ENCODE measurements at regions not wholly inside any gene's neighbourhood (a gene's known extent, or its start where the extent isn't known, plus 50 kb on each side); places are given as distances from the start of the nearest gene placed in this dataset.

DNA sequence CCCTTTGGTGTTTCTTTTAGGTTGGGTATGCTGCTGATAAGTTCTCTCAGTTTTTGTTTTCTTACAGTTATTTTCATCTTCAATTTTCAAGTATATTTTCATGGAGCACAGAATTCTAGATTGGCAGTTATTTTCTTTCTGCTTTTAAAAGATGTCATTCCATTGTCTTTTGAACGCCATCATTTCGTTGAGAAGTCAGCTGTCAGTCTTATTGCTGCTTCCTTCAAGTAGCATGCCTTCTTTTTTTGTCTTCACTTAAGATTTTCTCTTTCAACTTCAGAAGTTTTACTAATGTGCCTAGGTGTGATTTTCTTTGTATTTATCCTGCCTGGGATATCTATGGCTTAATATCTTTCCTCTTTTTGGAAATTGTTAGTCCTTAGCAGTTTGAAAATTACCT, 262.2 kb upstream of the PMFBP1 start:
- TF ChIP-seq, protein P1, sequence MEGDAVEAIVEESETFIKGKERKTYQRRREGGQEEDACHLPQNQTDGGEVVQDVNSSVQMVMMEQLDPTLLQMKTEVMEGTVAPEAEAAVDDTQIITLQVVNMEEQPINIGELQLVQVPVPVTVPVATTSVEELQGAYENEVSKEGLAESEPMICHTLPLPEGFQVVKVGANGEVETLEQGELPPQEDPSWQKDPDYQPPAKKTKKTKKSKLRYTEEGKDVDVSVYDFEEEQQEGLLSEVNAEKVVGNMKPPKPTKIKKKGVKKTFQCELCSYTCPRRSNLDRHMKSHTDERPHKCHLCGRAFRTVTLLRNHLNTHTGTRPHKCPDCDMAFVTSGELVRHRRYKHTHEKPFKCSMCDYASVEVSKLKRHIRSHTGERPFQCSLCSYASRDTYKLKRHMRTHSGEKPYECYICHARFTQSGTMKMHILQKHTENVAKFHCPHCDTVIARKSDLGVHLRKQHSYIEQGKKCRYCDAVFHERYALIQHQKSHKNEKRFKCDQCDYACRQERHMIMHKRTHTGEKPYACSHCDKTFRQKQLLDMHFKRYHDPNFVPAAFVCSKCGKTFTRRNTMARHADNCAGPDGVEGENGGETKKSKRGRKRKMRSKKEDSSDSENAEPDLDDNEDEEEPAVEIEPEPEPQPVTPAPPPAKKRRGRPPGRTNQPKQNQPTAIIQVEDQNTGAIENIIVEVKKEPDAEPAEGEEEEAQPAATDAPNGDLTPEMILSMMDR (conservative IDR thresholded peaks at IDR 0.05): no peak
- H3K27ac ChIP-seq: no peak overlapping the region

DNA sequence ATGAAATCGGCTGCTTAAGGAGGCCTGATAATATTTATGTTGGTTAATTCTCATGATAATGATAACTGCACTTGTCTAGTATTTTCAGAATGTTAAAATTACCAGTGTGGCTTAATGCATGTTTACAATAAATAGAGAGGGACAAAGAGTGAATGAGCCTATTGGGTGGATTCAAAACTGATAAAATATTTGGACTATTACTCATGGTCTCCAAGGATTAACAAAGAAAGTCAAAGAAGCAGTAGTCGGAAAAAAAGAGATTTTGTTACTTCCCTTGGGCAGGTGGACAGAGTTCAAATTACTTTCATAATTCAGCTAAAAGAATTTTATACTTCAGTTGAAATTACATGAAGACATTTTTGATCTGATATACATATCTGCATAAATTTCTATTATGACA, 258.2 kb upstream of the PMFBP1 start:
- no peak overlapping the region for H3K27ac ChIP-seq
- TF ChIP-seq, protein P1 (conservative IDR thresholded peaks at IDR 0.05): no peak

DNA sequence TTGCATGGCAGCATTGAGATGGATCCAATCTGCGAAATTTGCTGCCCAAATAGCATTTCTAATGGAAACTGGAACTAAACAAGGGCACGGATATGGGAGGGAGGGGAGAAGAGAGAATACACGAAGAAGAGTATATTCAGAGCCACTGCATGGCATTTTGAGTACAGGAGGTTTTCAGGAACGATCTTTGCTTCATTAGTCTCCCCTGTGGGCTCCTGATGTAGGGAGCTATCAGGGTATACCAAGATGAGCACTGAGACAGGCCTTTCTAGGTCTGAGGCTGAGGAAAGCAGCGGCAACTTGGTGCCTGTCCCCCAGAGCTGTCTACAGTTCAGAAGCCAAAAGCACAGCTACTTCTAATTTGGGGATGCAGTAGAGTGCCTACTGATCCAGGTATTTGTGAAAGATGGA, 257.7 kb upstream of the PMFBP1 start:
- TF ChIP-seq, protein P1 (conservative IDR thresholded peaks at IDR 0.05): no peak
- H3K27ac ChIP-seq: no peak overlapping the region

DNA sequence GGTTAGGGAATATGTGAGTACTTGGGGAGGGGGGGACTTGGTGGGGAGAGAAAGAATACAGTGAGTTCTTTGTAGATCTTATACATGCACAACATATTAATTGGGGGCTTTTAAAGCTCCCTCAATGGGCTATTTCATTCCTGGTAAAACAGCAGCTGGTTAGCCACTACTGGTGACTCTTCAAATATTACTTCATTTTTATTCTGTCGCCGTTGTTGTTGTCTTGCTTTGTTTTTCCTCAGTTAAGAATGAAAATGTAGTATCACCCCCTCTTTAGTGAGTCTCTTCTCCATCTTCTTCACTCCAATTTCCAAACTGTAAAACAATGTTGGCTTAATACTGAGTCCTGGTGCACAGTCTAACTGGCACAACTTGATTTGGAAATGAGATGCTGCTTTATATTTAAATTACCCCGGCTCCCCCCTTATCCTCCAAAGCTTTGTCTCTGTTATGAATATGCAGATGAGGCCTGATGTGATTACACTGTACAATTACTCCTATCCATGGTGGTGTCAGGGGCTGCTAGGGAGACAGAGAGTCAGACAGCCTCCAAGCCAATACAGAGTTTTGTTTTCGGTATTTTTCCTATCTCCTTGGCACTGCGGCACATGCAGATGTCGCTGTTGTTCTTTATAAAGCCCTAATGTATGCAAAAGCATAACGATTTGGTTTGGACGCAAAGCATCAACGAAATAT, 256.9 kb upstream of the PMFBP1 start:
- H3K27ac ChIP-seq: no peak overlapping the region
- TF ChIP-seq, protein P1 (conservative IDR thresholded peaks at IDR 0.05): no peak

DNA sequence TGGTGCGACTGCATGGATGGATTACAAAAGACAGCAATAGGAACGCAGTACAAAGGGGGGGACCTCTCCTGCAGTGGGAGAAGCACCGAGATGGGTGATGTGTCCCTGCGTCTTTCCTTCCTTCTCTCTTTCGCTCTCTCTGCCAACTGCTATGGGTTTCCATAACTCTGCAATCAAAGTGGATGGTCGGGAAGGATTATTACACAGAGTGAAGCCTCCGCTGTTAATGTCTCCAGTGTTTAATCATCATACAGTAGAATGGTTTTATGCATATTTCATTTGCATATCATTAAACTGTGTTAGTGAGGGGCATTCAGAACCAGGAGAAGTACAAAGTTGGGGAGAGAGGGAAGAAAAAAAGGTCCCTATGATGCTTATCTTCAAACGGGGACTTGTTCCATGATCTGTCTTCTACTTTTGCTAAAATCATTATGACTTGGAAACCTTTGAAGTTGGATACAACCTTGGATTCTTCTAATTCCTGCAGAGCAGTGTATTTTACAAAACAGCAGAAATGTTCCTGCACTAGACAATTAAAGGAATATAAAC, 255.9 kb upstream of the PMFBP1 start:
- H3K27ac ChIP-seq: no peak overlapping the region
- TF ChIP-seq, protein P1 (conservative IDR thresholded peaks at IDR 0.05): no peak

DNA sequence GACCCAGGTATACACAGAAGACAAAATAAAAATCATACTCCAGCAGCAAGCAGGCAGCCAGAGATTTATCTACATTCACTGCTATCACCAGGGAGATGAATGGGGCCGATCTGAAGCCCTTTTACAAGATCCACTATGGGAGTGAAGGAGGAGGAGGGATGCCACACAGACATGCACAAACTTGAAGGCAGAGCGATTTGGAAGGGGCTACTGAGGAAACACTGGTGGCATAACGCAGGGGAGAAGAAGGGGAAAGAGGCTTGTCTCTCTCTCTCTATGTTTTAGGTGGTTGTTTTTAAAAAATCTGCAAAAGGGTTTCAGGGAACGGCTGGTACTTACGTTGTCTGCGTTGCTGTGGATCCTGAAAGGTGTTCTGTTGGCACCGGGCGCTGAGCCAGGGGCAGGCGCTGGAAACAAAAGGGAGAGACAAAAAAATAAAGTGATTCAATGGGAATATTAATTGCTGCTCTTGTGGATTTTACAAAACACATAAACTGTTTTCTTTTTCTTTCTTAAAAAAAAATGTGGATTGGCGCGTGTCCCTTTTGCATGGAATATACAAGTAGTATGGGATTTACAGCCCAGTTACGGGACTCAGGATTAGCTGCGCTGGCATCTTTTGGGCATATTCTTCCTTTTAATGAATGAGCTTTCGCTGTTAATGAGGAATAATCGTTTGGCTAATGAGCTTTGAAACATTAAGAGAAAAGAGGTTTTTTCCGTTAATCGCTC, 255.3 kb upstream of the PMFBP1 start:
- TF ChIP-seq, protein P1 (conservative IDR thresholded peaks at IDR 0.05): no peak
- H3K27ac ChIP-seq: no peak overlapping the region

DNA sequence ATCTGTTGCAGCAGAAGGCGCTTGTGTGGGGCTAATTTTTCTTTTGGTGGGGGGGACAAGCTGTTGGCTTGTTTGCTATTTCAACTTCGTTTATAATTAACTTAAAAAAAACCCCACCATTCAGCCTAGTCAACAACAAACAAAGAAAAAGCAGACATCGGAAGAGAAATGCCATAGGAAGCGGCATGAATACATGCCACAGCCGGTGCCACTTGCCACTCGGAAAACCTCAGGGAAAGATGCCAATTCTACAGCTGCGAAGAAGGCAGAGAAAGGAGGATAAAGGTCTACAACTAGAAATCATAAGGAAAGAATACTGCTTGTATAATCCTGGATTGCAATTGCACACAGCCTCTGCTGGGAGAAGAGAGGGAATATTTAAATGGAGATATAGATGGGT, 254.4 kb upstream of the PMFBP1 start:
- H3K27ac ChIP-seq: no peak overlapping the region
- TF ChIP-seq, protein P1 (conservative IDR thresholded peaks at IDR 0.05): no peak
